ENCODE measurements at regions not wholly inside any gene's neighbourhood (a gene's known extent, or its start where the extent isn't known, plus 50 kb on each side); places are given as distances from the start of the nearest gene placed in this dataset.

DNA sequence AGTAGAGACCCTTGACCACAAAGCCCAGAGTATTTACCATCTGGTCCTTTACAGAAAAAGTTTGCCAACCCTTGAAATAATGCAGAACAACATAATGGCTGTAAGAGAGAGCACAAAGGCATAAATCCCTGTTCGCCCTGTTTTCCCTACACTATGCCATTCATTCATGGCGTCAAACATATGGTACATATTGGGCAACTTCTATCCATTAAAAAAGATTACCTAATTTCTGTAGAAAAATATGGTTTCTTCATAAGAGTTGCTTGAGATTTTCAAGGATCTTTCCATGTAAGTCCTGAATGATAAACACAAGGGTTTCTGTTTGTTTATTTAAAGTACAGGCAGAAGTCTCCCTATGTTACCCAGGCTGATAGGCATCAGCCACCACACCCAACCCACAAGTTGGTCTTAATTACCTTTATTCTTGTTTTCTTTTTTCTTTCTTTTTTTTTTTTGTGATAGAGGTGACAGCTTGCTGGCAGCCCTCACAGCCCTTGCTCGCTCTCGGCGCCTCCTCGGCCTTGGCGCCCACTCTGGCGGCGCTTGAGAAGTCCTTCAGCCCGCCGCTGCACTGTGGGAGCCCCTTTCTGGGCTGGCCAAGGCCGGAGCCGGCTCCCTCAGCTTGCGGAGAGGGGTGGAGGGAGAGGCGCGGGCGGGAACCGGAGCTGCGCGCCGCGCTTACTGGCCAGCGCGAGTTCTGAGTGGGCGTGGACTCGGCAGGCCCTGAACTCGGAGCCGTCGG, 68.3 kb upstream of the NR5A2 start:
- H2AFZ ChIP-seq (ENCODE audit: low read depth, low read length): no peak overlapping the region
- H3K27me3 ChIP-seq (ENCODE audit: insufficient read depth, low read length, poor library complexity): peaks cover 4% of the 10 kb centered on the region
- H3K79me2 ChIP-seq (ENCODE audit: insufficient read depth, low read length): no peaks in the 10 kb centered on the region
- TF ChIP-seq EZH2 (IDR thresholded peaks at IDR 0.05; ENCODE audit: borderline replicate concordance, low read depth, low read length, severe bottlenecking): no peak
- TF ChIP-seq, protein P1, sequence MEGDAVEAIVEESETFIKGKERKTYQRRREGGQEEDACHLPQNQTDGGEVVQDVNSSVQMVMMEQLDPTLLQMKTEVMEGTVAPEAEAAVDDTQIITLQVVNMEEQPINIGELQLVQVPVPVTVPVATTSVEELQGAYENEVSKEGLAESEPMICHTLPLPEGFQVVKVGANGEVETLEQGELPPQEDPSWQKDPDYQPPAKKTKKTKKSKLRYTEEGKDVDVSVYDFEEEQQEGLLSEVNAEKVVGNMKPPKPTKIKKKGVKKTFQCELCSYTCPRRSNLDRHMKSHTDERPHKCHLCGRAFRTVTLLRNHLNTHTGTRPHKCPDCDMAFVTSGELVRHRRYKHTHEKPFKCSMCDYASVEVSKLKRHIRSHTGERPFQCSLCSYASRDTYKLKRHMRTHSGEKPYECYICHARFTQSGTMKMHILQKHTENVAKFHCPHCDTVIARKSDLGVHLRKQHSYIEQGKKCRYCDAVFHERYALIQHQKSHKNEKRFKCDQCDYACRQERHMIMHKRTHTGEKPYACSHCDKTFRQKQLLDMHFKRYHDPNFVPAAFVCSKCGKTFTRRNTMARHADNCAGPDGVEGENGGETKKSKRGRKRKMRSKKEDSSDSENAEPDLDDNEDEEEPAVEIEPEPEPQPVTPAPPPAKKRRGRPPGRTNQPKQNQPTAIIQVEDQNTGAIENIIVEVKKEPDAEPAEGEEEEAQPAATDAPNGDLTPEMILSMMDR (IDR thresholded peaks at IDR 0.05; ENCODE audit: borderline replicate concordance, extremely low read depth, low read length, poor library complexity, severe bottlenecking): no peak
- H3K9ac ChIP-seq (ENCODE audit: low read depth, low read length): no peak overlapping the region
- ATAC-seq (ENCODE audit: insufficient read depth, low read depth) (no peak), DNase-seq (no peak)
- H3K9me3 ChIP-seq (ENCODE audit: insufficient read depth, low read length, severe bottlenecking): no peaks in the 10 kb centered on the region
- no peak overlapping the region for H3K4me3 ChIP-seq (ENCODE audit: low read depth in 1 of 2, low read length in 2 of 2)
- no peak overlapping the region for H3K4me2 ChIP-seq (ENCODE audit: insufficient read depth, low read length)
- H3K27ac ChIP-seq (ENCODE audit: low read length): no peak overlapping the region
- no peaks in the 10 kb centered on the region for H3K4me1 ChIP-seq (ENCODE audit: insufficient read depth, low read length)
- H4K20me1 ChIP-seq (ENCODE audit: insufficient read depth, low read length): no peaks in the 10 kb centered on the region
- H3K36me3 ChIP-seq (ENCODE audit: insufficient read depth, low read length): no peaks in the 10 kb centered on the region

DNA sequence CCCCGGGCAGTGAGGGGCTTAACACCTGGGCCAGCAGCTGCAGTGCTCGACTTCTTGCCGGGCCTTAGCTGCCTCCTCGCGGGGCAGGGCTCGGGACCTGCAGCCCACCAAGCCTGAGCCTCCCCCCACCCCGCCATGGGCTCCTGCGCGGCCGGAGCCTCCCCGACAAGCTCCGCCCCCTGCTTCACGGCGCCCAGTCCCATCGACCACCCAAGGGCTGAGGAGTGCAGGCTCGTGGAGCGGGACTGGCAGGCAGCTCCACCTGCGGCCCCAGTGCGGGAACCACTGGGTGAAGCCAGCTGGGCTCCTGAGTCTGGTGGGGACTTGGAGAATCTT, 67.8 kb upstream of the NR5A2 start:
- H3K4me1 ChIP-seq (ENCODE audit: insufficient read depth, low read length): no peaks in the 10 kb centered on the region
- TF ChIP-seq, protein P1 (IDR thresholded peaks at IDR 0.05; ENCODE audit: borderline replicate concordance, extremely low read depth, low read length, poor library complexity, severe bottlenecking): no peak
- TF ChIP-seq EZH2 (IDR thresholded peaks at IDR 0.05; ENCODE audit: borderline replicate concordance, low read depth, low read length, severe bottlenecking): no peak
- H3K27ac ChIP-seq (ENCODE audit: low read length): no peak overlapping the region
- H4K20me1 ChIP-seq (ENCODE audit: insufficient read depth, low read length): no peaks in the 10 kb centered on the region
- no peak overlapping the region for H3K4me3 ChIP-seq (ENCODE audit: low read depth in 1 of 2, low read length in 2 of 2)
- no peak overlapping the region for H3K9ac ChIP-seq (ENCODE audit: low read depth, low read length)
- no peak for ATAC-seq (ENCODE audit: insufficient read depth, low read depth)
- H3K4me2 ChIP-seq (ENCODE audit: insufficient read depth, low read length): no peak overlapping the region
- no peaks in the 10 kb centered on the region for H3K79me2 ChIP-seq (ENCODE audit: insufficient read depth, low read length)
- no peak for DNase-seq
- peaks cover 4% of the 10 kb centered on the region for H3K27me3 ChIP-seq (ENCODE audit: insufficient read depth, low read length, poor library complexity)
- H2AFZ ChIP-seq (ENCODE audit: low read depth, low read length): no peak overlapping the region
- no peaks in the 10 kb centered on the region for H3K36me3 ChIP-seq (ENCODE audit: insufficient read depth, low read length)
- no peaks in the 10 kb centered on the region for H3K9me3 ChIP-seq (ENCODE audit: insufficient read depth, low read length, severe bottlenecking)

DNA sequence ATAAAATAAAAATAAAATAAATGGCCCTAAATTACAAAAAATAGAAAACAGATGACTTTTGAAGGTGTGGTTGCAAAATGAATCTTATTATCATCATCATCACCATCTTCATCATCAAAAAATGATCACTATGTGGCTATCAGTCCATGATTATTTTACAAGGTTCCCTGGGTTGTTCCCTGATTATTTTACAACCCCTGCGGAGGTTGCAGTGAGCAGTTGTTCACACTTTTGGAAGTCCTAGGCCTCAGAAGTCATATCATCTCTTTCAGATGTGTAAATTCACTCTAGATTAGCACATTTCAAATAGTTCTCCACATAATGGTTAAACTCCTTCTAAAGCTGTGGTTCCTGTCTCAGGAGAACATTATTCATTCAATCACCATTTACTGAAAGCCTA, 57.4 kb upstream of the NR5A2 start:
- no peaks in the 10 kb centered on the region for H3K9me3 ChIP-seq (ENCODE audit: insufficient read depth, low read length, severe bottlenecking)
- no peak overlapping the region for H3K9ac ChIP-seq (ENCODE audit: low read depth, low read length)
- H3K79me2 ChIP-seq (ENCODE audit: insufficient read depth, low read length): no peaks in the 10 kb centered on the region
- no peak overlapping the region for H2AFZ ChIP-seq (ENCODE audit: low read depth, low read length)
- H4K20me1 ChIP-seq (ENCODE audit: insufficient read depth, low read length): no peaks in the 10 kb centered on the region
- H3K27me3 ChIP-seq (ENCODE audit: insufficient read depth, low read length, poor library complexity): no peaks in the 10 kb centered on the region
- ATAC-seq (ENCODE audit: insufficient read depth, low read depth): no peak
- H3K4me3 ChIP-seq (ENCODE audit: low read depth in 1 of 2, low read length in 2 of 2): no peak overlapping the region
- no peak overlapping the region for H3K4me2 ChIP-seq (ENCODE audit: insufficient read depth, low read length)
- TF ChIP-seq EZH2 (IDR thresholded peaks at IDR 0.05; ENCODE audit: borderline replicate concordance, low read depth, low read length, severe bottlenecking): no peak
- TF ChIP-seq, protein P1 (IDR thresholded peaks at IDR 0.05; ENCODE audit: borderline replicate concordance, extremely low read depth, low read length, poor library complexity, severe bottlenecking): no peak
- no peaks in the 10 kb centered on the region for H3K36me3 ChIP-seq (ENCODE audit: insufficient read depth, low read length)
- H3K4me1 ChIP-seq (ENCODE audit: insufficient read depth, low read length): no peaks in the 10 kb centered on the region
- no peak overlapping the region for H3K27ac ChIP-seq (ENCODE audit: low read length)
- DNase-seq: no peak

All from DND-41 (cell line).